Activated CD4-positive, alpha-beta T cell treated with anti-CD3 and anti-CD28 coated beads for 36 hours (primary cell): ENCODE measurements at regions not wholly inside any gene's neighbourhood (a gene's known extent, or its start where the extent isn't known, plus 50 kb on each side); places are given as distances from the start of the nearest gene placed in this dataset.
"Not testable (repeated sequence)": the region's sequence is repeated elsewhere in the genome, so short reads cannot be mapped to it uniquely, and the experiment has no call there.

Experiments used
- ATAC-seq: fragments of 200-7000 bp; cut with Tn5 transposase; one replicate; pipeline ENCODE4 v1.10.0; 2021; ENCODE audit warnings: mild to moderate bottlenecking, moderate library complexity
- CTCF ChIA-PET: fragments of 350-600 bp; sonication (Branson Sonifier 250); formaldehyde crosslinking; loops from one replicate; lab custom pipeline; 2021; ENCODE audit warnings: antibody characterized with exemption; lab: Charles Lee
- POLR2A ChIA-PET: fragments of 350-600 bp; sonication (Branson Sonifier 250); formaldehyde crosslinking; loops from one replicate; lab custom pipeline; 2021; ENCODE audit warnings: antibody characterized with exemption, inconsistent platforms; lab: Charles Lee
- DNase-seq: peaks from one replicate; pipeline ENCODE4 v3.0.0-alpha.2; 2020
- H3K27ac Mint-ChIP-seq: one replicate; pipeline ENCODE4 v1.8.0; 2021; ENCODE audit warnings: mixed read lengths
- H3K27me3 Mint-ChIP-seq: one replicate; pipeline ENCODE4 v1.8.0; 2021; ENCODE audit warnings: mixed read lengths
- H3K36me3 Mint-ChIP-seq: one replicate; pipeline ENCODE4 v1.8.0; 2021; ENCODE audit warnings: low read depth, mixed read lengths
- H3K4me1 Mint-ChIP-seq: one replicate; pipeline ENCODE4 v1.8.0; 2021; ENCODE audit warnings: mixed read lengths
- H3K4me3 Mint-ChIP-seq: one replicate; pipeline ENCODE4 v1.8.0; 2021; ENCODE audit warnings: mild to moderate bottlenecking, moderate library complexity, mixed read lengths
- H3K9me3 Mint-ChIP-seq: one replicate; pipeline ENCODE4 v1.8.0; 2021; ENCODE audit warnings: low read depth, mixed read lengths
- intact Hi-C, 2 experiments: fragments of 100-400 bp; cut with DNase I in 1 of 2; cut with micrococcal nuclease in 1 of 2; formaldehyde crosslinking; loops; one replicate each; pipeline versions ENCODE4 v1.14.2 to v1.15.1; 2022 to 2024; cut with DNase I, micrococcal nuclease

DNA sequence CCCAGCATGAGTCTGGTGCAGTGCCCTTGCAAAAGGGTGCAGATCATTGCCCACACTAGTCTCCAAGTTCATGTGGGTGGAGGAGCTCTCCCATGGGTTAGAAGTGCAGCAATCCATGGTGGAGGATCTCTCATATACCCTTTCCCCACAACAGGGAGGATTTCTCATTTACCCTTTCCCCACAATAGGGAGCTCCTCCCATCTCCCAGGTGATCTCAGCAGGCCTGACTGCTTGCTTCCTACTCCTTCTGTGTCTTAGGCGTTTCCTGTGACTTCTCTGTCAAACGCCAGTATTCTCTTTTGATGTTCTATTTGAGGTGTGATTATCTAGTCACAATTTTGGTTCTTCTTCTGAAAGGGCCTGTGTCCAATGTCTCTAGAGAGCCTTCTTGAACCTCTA is 133.8 kb upstream of the RFX3 start:
- H3K27ac Mint-ChIP-seq: no peak overlapping the region
- CTCF ChIA-PET: interaction anchor here (0.6 kb wide), 1 partner anchor 14 kb away, joined by 3 read pairs; no protein-coding TSS in a partner anchor
- DNase-seq: no peak
- no peak overlapping the region for H3K4me3 Mint-ChIP-seq
- no peaks in the 10 kb centered on the region for H3K9me3 Mint-ChIP-seq
- H3K27me3 Mint-ChIP-seq: no peaks in the 10 kb centered on the region
- peaks cover 6% of the 10 kb centered on the region for H3K36me3 Mint-ChIP-seq
- intact Hi-C loops: no loop called here
- H3K4me1 Mint-ChIP-seq: peaks cover 2% of the 10 kb centered on the region
- ATAC-seq: no peak
- POLR2A ChIA-PET: no interaction called here

DNA sequence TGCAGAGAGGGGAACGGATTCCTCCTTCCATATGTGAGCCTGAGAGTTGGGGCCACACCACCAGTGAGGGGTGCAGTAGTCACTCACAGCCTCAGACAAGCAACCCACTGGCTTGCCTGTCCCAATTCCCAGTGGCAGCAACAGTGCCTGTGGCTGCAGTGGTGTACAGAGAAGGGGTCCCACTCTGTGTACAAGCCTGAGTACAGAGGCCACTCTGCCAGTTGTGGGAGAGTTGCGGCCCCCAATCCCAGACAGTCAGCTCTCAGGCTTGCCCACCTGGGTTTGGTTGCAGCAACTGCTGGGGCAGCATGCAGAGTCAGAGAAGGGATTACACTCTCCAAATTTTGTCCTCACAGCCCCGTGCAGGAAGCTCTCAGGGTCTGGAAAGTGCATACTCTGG is 133.2 kb upstream of the RFX3 start:
- Mint-ChIP-seq H3K4me3 (no peak overlapping the region), H3K27ac (no peak overlapping the region), H3K27me3 (no peaks in the 10 kb centered on the region), H3K36me3 (peaks cover 8% of the 10 kb centered on the region), H3K4me1 (peaks cover 2% of the 10 kb centered on the region), H3K9me3 (no peaks in the 10 kb centered on the region)
- CTCF ChIA-PET: interaction anchor here (0.6 kb wide), 2 partner anchors 15 to 418 kb away, joined by 3 read pairs; no protein-coding TSS in a partner anchor
- intact Hi-C loops: no loop called here
- DNase-seq (no peak), ATAC-seq (no peak)
- POLR2A ChIA-PET: no interaction called here

DNA sequence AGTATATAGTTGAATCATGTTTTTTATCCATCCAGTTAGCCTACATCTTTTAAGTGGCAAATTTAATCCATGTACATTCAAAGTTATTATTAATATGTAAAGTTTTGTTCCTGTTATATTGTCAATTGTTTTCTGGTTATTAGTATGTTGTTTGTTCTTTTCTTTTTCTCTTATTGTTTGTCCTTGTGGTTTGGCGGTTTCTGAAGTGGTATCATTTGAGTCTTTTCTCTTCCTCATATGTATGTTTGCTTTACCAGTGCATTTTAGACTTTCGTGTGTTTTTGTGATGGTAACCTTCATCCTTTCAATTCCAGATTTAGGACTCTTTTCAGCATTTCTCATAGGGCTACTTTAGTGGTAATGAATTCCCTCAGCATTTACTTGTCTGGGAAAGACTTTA is 130.4 kb upstream of the RFX3 start:
- intact Hi-C loops: no loop called here
- no peak for ATAC-seq
- Mint-ChIP-seq H3K36me3 (peaks cover 8% of the 10 kb centered on the region), H3K4me3 (no peak overlapping the region), H3K27me3 (no peaks in the 10 kb centered on the region), H3K9me3 (no peaks in the 10 kb centered on the region), H3K4me1 (peaks cover 6% of the 10 kb centered on the region), H3K27ac (no peak overlapping the region)
- DNase-seq: no peak
- POLR2A ChIA-PET: no interaction called here
- CTCF ChIA-PET: no interaction called here

DNA sequence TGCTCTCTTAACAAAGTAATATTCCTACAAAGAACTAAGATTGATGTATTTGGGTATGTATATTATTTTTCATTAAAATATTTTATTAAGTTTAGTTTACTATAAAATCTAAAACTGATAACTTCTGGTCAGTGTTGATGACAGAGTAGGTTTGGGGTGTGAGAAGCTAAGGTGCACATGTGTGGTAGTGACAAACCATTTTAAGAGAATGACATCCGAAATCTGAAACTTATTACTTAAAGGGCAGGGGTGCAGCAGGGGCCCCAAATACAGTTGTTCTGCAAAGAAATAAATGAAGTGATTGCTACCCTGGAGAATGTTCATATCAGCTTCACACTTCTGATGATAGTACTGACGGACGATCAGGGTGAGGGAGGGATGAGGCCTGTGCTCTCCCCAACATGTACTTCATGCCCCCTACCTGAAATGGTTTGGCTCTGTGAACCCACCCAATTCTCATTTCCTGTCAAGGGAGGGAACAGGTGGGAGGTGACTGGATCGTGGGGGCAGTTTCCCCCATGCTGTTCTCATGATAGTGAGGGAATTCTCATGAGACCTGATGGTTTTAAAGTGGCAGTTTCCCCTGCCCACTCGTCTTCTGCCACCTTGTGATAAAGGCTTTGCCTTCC is 125.3 kb upstream of the RFX3 start:
- intact Hi-C loops: no loop called here
- peaks cover 10% of the 10 kb centered on the region for H3K4me1 Mint-ChIP-seq
- POLR2A ChIA-PET: no interaction called here
- CTCF ChIA-PET: interaction anchor here (1.1 kb wide), 1 partner anchor 12 kb away, joined by 3 read pairs; no protein-coding TSS in a partner anchor
- peaks cover 3% of the 10 kb centered on the region for H3K36me3 Mint-ChIP-seq
- ATAC-seq (no peak), DNase-seq (no peak)
- H3K4me3 Mint-ChIP-seq: no peak overlapping the region
- no peaks in the 10 kb centered on the region for H3K9me3 Mint-ChIP-seq
- no peaks in the 10 kb centered on the region for H3K27me3 Mint-ChIP-seq
- H3K27ac Mint-ChIP-seq: no peak overlapping the region

DNA sequence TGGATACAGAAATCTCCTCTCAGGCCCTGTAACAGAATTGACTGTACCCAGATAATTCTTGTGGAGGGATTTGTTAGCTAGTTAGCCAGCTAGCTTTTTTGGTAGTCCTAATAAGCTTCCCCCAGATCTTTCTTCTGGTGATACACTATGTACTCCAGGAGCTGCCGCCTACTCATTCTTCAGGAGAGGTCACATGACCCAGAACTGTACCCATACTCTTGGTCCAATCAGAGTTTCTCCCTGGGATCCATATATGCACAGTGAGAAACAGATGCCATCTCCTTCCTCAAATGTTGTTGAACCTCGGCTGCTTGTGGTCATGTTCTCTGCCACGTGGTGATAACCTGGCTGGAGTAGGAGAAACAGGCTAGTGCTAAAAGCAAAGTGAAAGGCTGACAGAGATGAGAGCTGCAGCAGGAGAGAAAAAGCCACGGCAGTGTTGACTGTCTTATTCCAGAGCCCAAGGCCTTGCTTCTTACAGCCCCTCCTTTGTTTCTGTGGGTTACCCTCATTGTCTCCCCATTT is 123.0 kb upstream of the RFX3 start:
- DNase-seq: no peak
- H3K4me1 Mint-ChIP-seq: peaks cover 10% of the 10 kb centered on the region
- ChIA-PET POLR2A (no interaction called here), CTCF (interaction anchor here (1.0 kb wide), 1 partner anchor 207 kb away, joined by 3 read pairs; no protein-coding TSS in a partner anchor)
- no peak overlapping the region for H3K27ac Mint-ChIP-seq
- H3K27me3 Mint-ChIP-seq: no peaks in the 10 kb centered on the region
- H3K36me3 Mint-ChIP-seq: no peaks in the 10 kb centered on the region
- H3K4me3 Mint-ChIP-seq: no peak overlapping the region
- no peaks in the 10 kb centered on the region for H3K9me3 Mint-ChIP-seq
- intact Hi-C loops: loop anchor here in 1 of 2 experiments (5.0 kb wide), 1 partner anchor 181 kb away; no protein-coding TSS in a partner anchor
- no peak for ATAC-seq

DNA sequence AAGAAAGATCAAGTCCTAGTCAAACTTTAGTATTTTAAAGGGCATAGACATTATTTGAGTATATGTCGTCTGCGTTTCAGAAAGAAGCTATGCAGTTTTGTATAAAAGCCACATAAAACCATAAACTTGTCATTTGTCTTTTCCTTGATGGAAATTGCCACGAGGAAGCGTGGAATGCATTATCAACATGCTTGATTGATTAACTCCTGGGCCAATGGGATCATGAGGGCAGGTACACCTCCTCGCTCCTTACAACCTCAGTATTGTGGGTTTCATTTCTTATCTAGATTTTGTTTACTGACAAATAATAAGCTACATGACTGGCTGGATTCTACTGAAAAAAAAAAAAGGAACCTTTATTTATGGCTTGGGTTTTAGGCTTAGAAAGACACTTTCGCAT is 122.5 kb upstream of the RFX3 start:
- Mint-ChIP-seq H3K27ac (no peak overlapping the region), H3K9me3 (no peaks in the 10 kb centered on the region), H3K27me3 (no peaks in the 10 kb centered on the region), H3K4me3 (no peak overlapping the region), H3K36me3 (no peaks in the 10 kb centered on the region), H3K4me1 (peaks cover 10% of the 10 kb centered on the region)
- ChIA-PET CTCF (interaction anchor here (1.0 kb wide), 1 partner anchor 207 kb away, joined by 3 read pairs; no protein-coding TSS in a partner anchor), POLR2A (no interaction called here)
- DNase-seq: no peak
- no peak for ATAC-seq
- intact Hi-C loops: loop anchor here in 1 of 2 experiments (5.0 kb wide), 1 partner anchor 181 kb away; no protein-coding TSS in a partner anchor

DNA sequence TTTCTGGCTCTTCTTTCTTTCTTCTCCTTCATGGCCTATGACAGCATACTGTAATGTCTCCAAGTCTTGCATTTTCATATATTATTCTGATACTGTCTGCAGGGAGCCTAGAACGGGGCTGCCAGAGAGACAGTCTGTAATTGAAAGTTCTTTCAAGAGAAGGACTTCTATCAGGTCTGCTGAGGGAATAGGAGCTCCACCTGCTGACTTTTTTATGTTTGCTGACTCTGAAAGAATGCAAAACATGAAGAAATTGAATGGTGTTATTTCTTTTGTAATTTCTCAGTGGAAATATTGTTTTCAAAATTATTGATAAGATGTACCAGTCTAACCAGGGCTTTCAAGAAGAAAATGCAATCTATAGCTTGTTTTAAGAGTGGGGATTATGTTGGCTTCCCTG is 121.9 kb upstream of the RFX3 start:
- no peak overlapping the region for H3K27ac Mint-ChIP-seq
- CTCF ChIA-PET: interaction anchor here (1.4 kb wide), 1 partner anchor 17 kb away, joined by 3 read pairs; no protein-coding TSS in a partner anchor

DNA sequence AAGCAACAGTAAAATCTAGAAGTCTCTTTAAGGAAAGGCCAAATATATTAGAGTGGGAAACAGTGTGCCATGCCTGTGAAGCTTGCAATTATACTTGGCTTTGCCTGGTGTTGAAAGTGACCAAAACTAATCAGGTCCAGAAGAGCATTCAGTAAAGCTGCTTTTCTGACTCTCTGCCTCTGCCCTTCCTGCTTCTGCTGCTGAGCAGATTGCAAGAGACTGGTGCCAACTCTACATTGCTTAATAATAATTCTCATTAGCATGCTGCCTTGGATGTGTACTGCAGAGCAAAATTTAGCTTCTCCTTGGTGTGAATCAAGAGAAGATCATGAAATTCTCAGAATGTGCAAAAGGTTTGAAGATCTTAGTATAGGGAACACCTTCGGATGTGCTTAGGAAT is 120.4 kb upstream of the RFX3 start:
- Mint-ChIP-seq H3K9me3 (no peaks in the 10 kb centered on the region), H3K27ac (no peak overlapping the region), H3K4me1 (peaks cover 6% of the 10 kb centered on the region), H3K27me3 (no peaks in the 10 kb centered on the region), H3K4me3 (no peak overlapping the region), H3K36me3 (no peaks in the 10 kb centered on the region)
- ChIA-PET POLR2A (no interaction called here), CTCF (interaction anchor here (1.4 kb wide), 1 partner anchor 18 kb away, joined by 3 read pairs; no protein-coding TSS in a partner anchor)
- intact Hi-C loops: loop anchor here in 1 of 2 experiments (5.0 kb wide), 1 partner anchor 179 kb away; no protein-coding TSS in a partner anchor
- DNase-seq: no peak
- no peak for ATAC-seq

More for the DNA sequence above, 121.9 kb upstream of the RFX3 start:
- DNase-seq: no peak
- Mint-ChIP-seq H3K9me3 (no peaks in the 10 kb centered on the region), H3K4me3 (no peak overlapping the region), H3K36me3 (no peaks in the 10 kb centered on the region), H3K4me1 (peaks cover 10% of the 10 kb centered on the region), H3K27me3 (no peaks in the 10 kb centered on the region)
- intact Hi-C loops: loop anchor here in 1 of 2 experiments (5.0 kb wide), 1 partner anchor 180 kb away; no protein-coding TSS in a partner anchor
- POLR2A ChIA-PET: no interaction called here
- no peak for ATAC-seq

DNA sequence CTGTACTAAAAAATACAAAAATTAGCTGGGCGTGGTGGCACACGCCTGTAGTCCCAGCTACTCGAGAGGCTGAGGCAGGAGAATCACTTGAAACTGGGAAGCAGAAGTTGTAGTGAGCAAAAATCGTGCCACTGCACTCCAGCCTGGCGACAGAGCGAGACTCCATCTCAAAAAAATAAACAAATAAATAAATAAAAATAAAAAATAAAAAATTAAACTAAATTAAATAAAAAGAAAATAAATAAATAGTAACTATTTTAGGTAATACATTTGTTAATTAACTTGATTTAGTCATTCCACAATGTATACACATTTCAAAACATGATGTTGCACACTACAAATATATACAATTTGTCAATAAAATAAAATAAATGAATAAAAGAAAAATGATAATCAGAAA is 116.3 kb upstream of the RFX3 start:
- H3K36me3 Mint-ChIP-seq, ATAC-seq, H3K4me3 Mint-ChIP-seq, POLR2A ChIA-PET, H3K4me1 Mint-ChIP-seq, H3K27me3 Mint-ChIP-seq, intact Hi-C loops, H3K27ac Mint-ChIP-seq, DNase-seq, H3K9me3 Mint-ChIP-seq: not testable (repeated sequence)
- CTCF ChIA-PET: interaction anchor here (0.7 kb wide), 1 partner anchor 183 kb away, joined by 3 read pairs; no protein-coding TSS in a partner anchor

DNA sequence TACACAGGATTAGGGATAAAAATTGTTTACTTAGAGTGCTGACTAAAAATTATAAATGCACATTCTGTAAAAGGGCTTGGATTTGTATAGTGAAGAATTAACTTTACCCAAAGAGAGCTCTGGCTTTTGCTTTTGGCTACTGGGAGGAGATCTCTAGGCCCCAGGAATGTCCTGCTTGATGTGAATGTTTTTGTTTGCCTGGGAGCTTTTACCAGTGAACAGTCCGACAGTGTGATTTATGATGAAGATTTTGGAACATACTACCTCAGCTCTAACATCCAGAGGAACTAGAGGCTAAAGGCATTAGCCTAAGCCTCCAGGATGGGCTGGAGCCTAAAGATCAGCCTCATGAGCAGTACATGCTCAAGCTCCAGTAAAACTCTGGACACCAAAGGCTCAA is 103.7 kb upstream of the RFX3 start:
- ATAC-seq (no peak), DNase-seq (no peak)
- POLR2A ChIA-PET: no interaction called here
- CTCF ChIA-PET: no interaction called here
- H3K9me3 Mint-ChIP-seq: peaks cover 2% of the 10 kb centered on the region
- intact Hi-C loops: no loop called here
- H3K27ac Mint-ChIP-seq: no peak overlapping the region
- peaks cover 20% of the 10 kb centered on the region for H3K36me3 Mint-ChIP-seq
- H3K4me1 Mint-ChIP-seq: no peaks in the 10 kb centered on the region
- no peak overlapping the region for H3K4me3 Mint-ChIP-seq
- H3K27me3 Mint-ChIP-seq: no peaks in the 10 kb centered on the region

DNA sequence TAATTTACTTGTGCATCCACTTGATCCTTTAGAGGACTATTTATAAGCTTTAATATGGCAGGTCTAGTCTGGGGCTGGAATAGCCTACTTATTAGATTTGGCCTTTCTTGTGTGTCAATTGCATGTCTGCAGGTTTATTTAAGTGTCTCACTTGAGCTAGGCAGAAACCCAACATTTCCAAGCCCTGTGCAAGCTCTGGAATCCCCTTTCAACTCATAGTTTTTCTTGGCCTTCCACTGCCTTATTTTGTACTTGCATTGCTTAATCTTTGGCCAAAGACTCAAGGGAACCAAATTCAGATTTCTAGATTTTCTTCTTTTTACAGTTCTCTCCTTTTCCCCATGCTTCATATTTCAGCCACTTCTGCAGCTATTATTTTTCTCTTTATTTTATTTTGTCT is 102.4 kb upstream of the RFX3 start:
- ChIA-PET POLR2A (no interaction called here), CTCF (no interaction called here)
- Mint-ChIP-seq H3K9me3 (peaks cover 2% of the 10 kb centered on the region), H3K27me3 (no peaks in the 10 kb centered on the region), H3K36me3 (peaks cover 24% of the 10 kb centered on the region), H3K27ac (no peak overlapping the region), H3K4me1 (no peaks in the 10 kb centered on the region), H3K4me3 (no peak overlapping the region)
- ATAC-seq (no peak), DNase-seq (no peak)
- intact Hi-C loops: no loop called here

DNA sequence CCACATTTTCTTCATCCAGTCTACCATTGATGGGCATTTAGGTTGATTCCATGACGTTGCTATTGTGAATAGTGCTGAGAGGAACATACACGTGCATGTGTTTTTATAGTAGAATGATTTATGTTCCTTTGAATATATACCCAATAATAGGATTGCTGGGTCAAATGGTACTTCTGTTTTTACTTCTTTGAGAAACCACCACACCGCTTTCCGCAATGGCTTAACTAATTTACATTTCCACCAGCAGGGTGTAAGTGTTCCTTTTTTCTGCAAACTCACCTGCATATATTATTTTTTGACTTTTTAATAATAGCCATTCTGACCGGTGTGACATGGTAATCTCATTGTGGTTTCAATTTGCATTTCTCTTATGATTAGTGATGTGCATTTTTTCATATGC is 82.2 kb upstream of the RFX3 start:
- POLR2A ChIA-PET: no interaction called here
- intact Hi-C loops: no loop called here

More for the DNA sequence above, 82.2 kb upstream of the RFX3 start:
- no peaks in the 10 kb centered on the region for H3K4me1 Mint-ChIP-seq
- peaks cover 6% of the 10 kb centered on the region for H3K36me3 Mint-ChIP-seq
- DNase-seq: no peak
- H3K4me3 Mint-ChIP-seq: no peak overlapping the region
- no peak overlapping the region for H3K27ac Mint-ChIP-seq
- no peaks in the 10 kb centered on the region for H3K27me3 Mint-ChIP-seq
- H3K9me3 Mint-ChIP-seq: no peaks in the 10 kb centered on the region
- no peak for ATAC-seq
- CTCF ChIA-PET: no interaction called here
